PC-3 (cell line): ENCODE measurements at regions not wholly inside any gene's neighbourhood (a gene's known extent, or its start where the extent isn't known, plus 50 kb on each side); places are given as distances from the start of the nearest gene placed in this dataset.

Experiments
- ATAC-seq: fragments of 200-7000 bp; cut with Tn5 transposase; 2 replicates; pipeline ENCODE4 v1.9.1; 2020; ENCODE audit warnings: mild to moderate bottlenecking, moderate library complexity
- BruUV-seq: library from RNA; stranded (reverse); fragments of 400-500 nt; replicated peaks from 2 replicates; lab custom pipeline; 2021; lab: Mats Ljungman, UMichigan
- CTCF ChIA-PET: fragments of 300-600 bp; sonication (Branson Sonifier 250); formaldehyde crosslinking; loops from one replicate; lab custom pipeline; 2022; ENCODE audit warnings: antibody characterized with exemption; lab: Charles Lee
- POLR2A ChIA-PET: fragments of 300-600 bp; sonication (Branson Sonifier 250); formaldehyde crosslinking; loops from one replicate; lab custom pipeline; 2022; ENCODE audit warnings: antibody characterized with exemption; ENCODE audit not compliant: unreplicated experiment; lab: Charles Lee
- DNase-seq: peaks from one replicate; pipeline ENCODE4 v3.0.0-alpha.2; 2015
- H2AFZ ChIP-seq: fragments of 300-600 bp; sonication (generic); 2 replicates; pipeline ENCODE4 v1.6.0; 2016; ENCODE audit warnings: antibody characterized with exemption, low read length
- H3F3A ChIP-seq: fragments of 300-600 bp; sonication (generic); one replicate; pipeline ENCODE4 v1.6.0; 2017; ENCODE audit warnings: antibody characterized with exemption, low read length, control low read depth, mild to moderate bottlenecking; ENCODE audit not compliant: unreplicated experiment
- H3K27ac ChIP-seq: fragments of 300-600 bp; sonication (generic); 2 replicates; pipeline ENCODE4 v1.5.1; 2016; ENCODE audit warnings: mild to moderate bottlenecking, low read length
- H3K27me3 ChIP-seq: fragments of 300-600 bp; sonication (generic); 2 replicates; pipeline ENCODE4 v1.6.1; 2016; ENCODE audit warnings: low read length, mixed read lengths
- H3K36me3 ChIP-seq: fragments of 300-600 bp; sonication (generic); 2 replicates; pipeline ENCODE4 v1.6.1; 2016; ENCODE audit warnings: low read depth, mixed run types, low read length, mixed read lengths
- H3K4me1 ChIP-seq: fragments of 300-600 bp; sonication (generic); 2 replicates; pipeline ENCODE4 v1.5.1; 2016; ENCODE audit warnings: low read length; ENCODE audit not compliant: insufficient read depth
- H3K4me2 ChIP-seq: fragments of 300-600 bp; sonication (generic); 2 replicates; pipeline ENCODE4 v1.6.0; 2016; ENCODE audit warnings: low read length
- H3K4me3 ChIP-seq: fragments of 300-600 bp; sonication (generic); 2 replicates; pipeline ENCODE4 v1.5.1; 2016; ENCODE audit warnings: mild to moderate bottlenecking, low read length, mixed read lengths
- H3K79me2 ChIP-seq: fragments of 300-600 bp; sonication (generic); 2 replicates; pipeline ENCODE4 v1.6.1; 2017; ENCODE audit warnings: low read length, mixed read lengths
- H3K9ac ChIP-seq: fragments of 300-600 bp; sonication (generic); 2 replicates; pipeline ENCODE4 v1.6.0; 2016; ENCODE audit warnings: mild to moderate bottlenecking, low read length
- H3K9me2 ChIP-seq: fragments of 300-600 bp; sonication (generic); replicated peaks from 2 replicates; pipeline ENCODE4 v1.6.1; 2016; ENCODE audit warnings: mixed run types, low read length, mixed read lengths
- H3K9me3 ChIP-seq: fragments of 300-600 bp; sonication (generic); 2 replicates; pipeline ENCODE4 v1.6.1; 2016; ENCODE audit warnings: low read length, mixed read lengths
- H4K20me1 ChIP-seq: fragments of 300-600 bp; sonication (generic); 2 replicates; pipeline ENCODE4 v1.6.1; 2016; ENCODE audit warnings: low read length, mixed read lengths
- EZH2 ChIP-seq: fragments of 300-600 bp; sonication (generic); IDR thresholded peaks from one replicate; pipeline ENCODE4 v1.6.1; 2017; ENCODE audit warnings: antibody characterized with exemption, mild to moderate bottlenecking, low read length; ENCODE audit not compliant: unreplicated experiment
- EZH2phosphoT487 ChIP-seq: fragments of 300-600 bp; sonication (generic); IDR thresholded peaks from 2 replicates; pipeline ENCODE4 v1.6.1; 2018; ENCODE audit warnings: mild to moderate bottlenecking, antibody characterized with exemption, low read length, borderline replicate concordance
- intact Hi-C: fragments of 100-400 bp; cut with micrococcal nuclease; formaldehyde crosslinking; loops from 2 replicates; pipeline ENCODE4 v1.9.0; 2023
- TF ChIP-seq, protein P1 (sequence below): fragments of 300-600 bp; sonication (generic); conservative IDR thresholded peaks from 2 replicates; pipeline ENCODE4 v1.5.1; 2017; ENCODE audit warnings: antibody characterized with exemption, low read depth, mild to moderate bottlenecking, low read length

- Histone ChIP-seq H3F3A (no peaks in the 10 kb centered on the region), H3K4me2 (no peak overlapping the region), H3K9me3 (no peaks in the 10 kb centered on the region), H3K4me3 (no peak overlapping the region), H3K9me2 (no peaks in the 10 kb centered on the region), H3K36me3 (no peaks in the 10 kb centered on the region), H4K20me1 (no peaks in the 10 kb centered on the region), H3K9ac (no peak overlapping the region), H2AFZ (no peak overlapping the region), H3K79me2 (no peaks in the 10 kb centered on the region), H3K4me1 (no peaks in the 10 kb centered on the region), H3K27ac (no peak overlapping the region), H3K27me3 (peaks cover 16% of the 10 kb centered on the region)
- ChIA-PET POLR2A (no interaction called here), CTCF (no interaction called here)
- intact Hi-C loops, result no loop called here
- BruUV-seq, result no TSS peak
- TF ChIP-seq EZH2phosphoT487 (no peak), EZH2 (no peak)
- TF ChIP-seq, protein P1, sequence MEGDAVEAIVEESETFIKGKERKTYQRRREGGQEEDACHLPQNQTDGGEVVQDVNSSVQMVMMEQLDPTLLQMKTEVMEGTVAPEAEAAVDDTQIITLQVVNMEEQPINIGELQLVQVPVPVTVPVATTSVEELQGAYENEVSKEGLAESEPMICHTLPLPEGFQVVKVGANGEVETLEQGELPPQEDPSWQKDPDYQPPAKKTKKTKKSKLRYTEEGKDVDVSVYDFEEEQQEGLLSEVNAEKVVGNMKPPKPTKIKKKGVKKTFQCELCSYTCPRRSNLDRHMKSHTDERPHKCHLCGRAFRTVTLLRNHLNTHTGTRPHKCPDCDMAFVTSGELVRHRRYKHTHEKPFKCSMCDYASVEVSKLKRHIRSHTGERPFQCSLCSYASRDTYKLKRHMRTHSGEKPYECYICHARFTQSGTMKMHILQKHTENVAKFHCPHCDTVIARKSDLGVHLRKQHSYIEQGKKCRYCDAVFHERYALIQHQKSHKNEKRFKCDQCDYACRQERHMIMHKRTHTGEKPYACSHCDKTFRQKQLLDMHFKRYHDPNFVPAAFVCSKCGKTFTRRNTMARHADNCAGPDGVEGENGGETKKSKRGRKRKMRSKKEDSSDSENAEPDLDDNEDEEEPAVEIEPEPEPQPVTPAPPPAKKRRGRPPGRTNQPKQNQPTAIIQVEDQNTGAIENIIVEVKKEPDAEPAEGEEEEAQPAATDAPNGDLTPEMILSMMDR, result no peak
- ATAC-seq (no peak), DNase-seq (no peak)
Measured at GRCh38 chr6:167240034-167240541, 51.0 kb upstream of the UNC93A start.
